Right forelimb (tissue), 1 donor: ENCODE measurements at regions not wholly inside any gene's neighbourhood (a gene's known extent, or its start where the extent isn't known, plus 50 kb on each side); places are given as distances from the start of the nearest gene placed in this dataset.
"Not testable (repeated sequence)": the region's sequence is repeated elsewhere in the genome, so short reads cannot be mapped to it uniquely, and the experiment has no call there.

ENCODE experiments used
- DNase-seq: peaks from one replicate; pipeline ENCODE4 v3.0.0-alpha.2; 2018

GRCh38 chr7:24058953-24059352 is 225.0 kb upstream of the NPY start:
- no peak for DNase-seq

DNA sequence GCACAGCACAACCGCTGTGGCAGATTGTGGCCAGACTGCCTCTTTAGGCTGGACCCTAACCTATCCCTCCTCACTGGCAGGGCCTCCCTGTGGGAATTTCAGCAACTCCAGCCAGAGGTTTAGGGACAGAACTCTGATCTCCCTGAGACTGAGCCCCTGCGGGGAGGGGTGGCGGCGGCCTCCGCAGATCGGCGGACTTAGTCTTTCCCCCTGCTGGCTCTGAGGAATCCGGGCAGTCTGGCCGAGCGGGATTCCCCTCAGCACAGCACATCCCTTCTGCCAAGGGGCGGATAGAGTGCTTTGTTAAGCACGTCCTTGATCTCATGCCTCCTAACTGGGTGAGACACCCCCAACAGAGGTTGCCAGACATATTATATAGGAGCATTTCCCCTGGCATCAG is 224.2 kb upstream of the NPY start:
- no peak for DNase-seq

GRCh38 chr7:24063721-24064120 is 220.3 kb upstream of the NPY start:
- no peak for DNase-seq

DNA sequence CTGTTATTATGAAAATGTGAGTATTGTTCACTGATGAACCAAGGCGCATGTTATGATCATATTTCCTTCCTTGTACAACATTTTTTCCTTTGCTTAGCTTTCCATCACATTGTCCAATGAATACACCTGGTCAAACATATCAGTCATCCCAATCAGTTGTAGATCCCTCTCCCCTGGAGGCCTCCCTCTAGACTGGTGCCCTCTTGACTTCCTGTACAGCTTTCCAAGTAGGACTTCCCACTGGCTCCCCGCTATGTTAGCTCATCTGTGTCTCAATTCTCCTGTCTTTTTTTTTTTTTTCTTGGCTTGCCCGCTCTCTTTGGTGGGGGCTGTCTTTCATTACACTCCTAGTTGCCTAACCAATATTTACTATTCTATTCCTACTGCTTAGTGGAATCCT is 214.2 kb upstream of the NPY start:
- DNase-seq = no peak

DNA sequence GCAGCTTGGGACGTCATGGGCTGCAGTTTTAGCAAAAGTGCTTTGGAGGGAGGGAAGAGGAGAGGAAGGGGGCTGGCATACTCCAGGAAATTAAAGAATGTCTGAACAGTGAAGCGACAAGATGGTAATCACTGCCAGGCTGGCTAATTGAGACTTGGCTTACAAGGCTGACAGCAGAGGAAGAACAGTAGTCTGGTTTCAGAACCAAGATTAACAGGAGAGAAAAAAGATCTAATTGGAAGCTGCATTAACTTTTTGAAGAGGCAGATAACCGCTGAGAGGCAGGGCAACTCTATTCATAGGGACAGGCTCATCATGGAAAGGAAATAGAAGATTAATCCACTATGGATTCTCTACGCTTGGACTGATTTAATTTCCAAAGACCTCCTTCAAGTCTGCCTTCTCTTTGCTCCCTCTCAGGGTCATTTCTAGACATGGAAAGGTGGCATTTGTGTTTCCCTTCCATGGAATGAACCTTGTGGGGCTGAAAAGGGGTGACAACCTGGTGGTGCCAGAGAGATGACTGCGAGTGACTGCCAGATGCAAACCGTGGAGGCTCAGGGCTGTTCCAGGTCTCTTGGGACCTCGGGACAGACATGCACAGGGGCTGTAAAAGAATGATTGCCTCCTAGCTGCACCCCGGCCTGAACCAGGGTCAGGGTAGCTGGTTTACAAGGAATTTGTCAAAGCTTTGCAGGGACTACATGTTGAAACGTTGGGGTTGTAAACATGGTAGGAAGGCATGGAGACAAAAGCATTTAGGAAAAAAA is 210.2 kb upstream of the NPY start:
- no peak for DNase-seq

GRCh38 chr7:24075426-24075810 is 208.6 kb upstream of the NPY start:
- DNase-seq = no peak

DNA sequence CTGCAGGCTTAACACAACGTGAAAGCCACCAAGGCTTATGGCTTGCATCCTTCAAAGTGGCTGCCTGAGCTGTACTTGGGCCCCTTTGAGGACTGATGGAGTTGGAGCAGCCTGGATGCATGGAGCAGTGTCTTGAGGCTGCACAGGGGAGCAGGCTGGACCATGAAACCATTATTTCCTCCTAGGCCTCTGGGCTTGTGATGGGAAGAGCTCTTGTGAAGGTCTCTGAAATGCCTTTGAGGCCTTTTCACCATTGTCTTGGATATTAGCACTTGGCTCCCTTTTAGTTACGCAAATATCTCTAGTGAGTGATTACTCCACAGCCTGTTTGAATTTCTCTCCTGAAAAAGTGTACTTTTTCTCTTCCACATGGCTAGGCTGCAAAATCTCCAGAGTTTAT is 201.2 kb upstream of the NPY start:
- DNase-seq = no peak

DNA sequence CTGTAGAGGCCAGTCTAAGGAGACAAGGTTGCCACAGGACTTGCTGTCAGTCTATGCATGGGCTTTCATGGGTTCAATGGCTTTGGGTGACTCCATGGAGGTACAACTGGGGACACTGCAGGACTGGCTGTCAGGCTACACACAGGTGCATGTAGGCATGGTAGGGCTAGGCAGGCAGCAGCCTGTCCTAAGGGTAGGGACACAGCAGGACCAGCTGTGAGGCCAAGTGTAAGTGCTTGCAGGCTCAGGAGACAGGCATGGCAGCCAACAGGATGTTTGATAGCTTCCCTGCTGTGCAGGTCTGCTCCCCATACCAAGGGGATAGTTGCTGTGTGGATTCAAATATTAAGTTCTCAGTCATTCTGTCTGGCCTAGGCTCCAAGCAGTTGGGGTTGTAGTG is 181.0 kb upstream of the NPY start:
- no peak for DNase-seq

DNA sequence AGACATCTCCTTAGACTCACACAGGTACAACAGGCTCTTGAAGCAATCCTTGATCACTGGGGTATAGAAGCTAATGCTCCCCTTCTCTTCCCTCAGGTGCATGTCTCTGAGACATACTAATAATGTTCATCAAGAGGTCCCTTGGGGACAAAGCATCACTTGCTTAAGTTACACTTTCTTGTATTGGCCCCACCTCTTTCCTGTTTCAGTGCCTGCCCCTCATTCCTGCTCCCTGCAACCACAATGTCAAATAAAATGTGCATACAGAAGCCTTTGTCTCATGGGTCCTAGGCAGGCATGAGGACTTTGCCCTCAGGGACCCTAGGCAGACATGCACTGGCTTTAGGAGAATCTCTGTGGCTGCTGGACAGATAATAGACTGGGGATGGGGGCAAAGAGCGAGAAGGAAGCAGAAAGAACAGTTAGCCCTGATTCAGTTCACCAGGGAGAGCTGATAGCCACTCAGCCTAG is 175.0 kb upstream of the NPY start:
- no peak for DNase-seq

- DNase-seq = no peak
These were observed 173.9 kb upstream of the NPY start for GRCh38 chr7:24110056-24110455.

DNA sequence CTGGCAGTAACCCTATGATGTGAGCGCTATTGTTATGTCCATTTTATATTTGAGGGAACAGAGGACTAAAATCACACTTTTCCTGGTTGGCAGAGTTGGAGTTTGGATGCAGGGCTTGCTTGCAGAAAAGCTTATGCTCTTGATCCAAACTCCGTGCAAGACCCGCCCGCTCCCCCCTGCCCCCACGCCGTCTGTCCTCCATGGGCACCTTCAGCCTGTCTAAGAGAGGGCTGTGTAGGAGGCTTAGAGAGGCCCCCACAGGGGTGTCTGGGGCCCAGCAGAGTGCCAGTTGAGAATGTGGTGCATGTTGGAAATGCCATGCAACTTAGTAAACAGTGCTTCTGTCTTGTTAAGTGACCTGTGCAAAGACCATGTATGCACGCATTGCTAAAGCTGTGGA is 170.5 kb upstream of the NPY start:
- no peak for DNase-seq

DNA sequence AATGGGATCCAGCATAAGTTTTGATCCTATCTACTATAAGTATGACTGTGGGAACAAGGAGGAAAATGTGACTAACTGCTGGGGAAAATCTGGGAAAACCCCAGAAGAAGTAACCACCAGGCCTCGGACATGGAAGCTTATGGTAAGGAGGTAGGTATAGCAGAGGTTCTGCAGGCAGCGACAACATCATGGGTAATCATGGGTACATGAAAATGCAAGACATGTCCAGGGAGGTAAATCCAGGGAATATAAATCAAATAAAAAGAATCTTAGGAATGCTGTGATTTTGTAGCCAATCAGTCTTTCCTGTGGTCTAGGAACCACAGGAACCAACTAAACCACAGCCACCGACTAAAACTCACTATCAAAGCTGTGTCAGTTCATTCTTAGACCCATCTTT is 168.3 kb upstream of the NPY start:
- no peak for DNase-seq

GRCh38 chr7:24117903-24118499 is 166.0 kb upstream of the NPY start:
- DNase-seq = not testable (repeated sequence)

- DNase-seq = no peak
These were observed 164.1 kb upstream of the NPY start for GRCh38 chr7:24119852-24120251.

DNA sequence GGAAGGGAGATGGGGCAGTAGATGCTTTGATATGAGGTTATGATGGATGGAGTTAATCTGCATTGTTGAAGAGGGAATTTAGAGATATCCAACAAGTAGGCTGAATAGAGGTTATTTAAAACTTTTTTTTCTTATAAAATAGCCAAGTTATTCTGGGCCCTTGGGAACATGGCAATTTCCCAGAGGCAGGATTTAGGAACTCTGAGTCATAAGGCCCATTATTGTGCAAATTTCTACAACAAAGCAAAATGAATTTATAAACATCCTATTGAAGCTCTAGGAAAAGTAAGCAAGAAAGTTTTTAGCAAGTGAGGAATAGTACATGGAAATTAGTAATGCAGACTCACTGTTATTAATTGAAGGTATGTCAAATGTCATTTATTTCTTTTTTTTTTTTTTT is 160.9 kb upstream of the NPY start:
- DNase-seq = no peak

- DNase-seq = no peak
These were observed 158.2 kb upstream of the NPY start for GRCh38 chr7:24125765-24126164.

DNA sequence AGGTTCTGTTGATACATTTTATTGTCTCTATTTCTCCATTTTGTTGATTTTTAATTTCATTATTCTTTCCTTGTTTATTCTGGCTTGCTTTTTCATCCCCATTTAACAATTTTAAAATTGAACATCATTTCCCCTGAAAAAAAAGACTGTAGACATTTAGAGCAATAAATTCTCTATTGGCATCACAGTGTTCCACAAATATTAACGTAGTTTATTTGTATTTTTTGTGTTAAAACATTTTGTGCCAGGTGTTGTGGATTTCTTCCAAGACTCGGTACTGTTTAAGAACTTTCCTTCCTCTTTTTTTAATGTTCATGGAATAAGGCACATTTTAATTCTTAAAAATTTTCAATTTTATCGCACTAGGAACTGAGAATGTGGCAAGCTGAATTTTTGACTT is 156.1 kb upstream of the NPY start:
- no peak for DNase-seq

- no peak for DNase-seq
These were observed 154.4 kb upstream of the NPY start for GRCh38 chr7:24129597-24129996.

DNA sequence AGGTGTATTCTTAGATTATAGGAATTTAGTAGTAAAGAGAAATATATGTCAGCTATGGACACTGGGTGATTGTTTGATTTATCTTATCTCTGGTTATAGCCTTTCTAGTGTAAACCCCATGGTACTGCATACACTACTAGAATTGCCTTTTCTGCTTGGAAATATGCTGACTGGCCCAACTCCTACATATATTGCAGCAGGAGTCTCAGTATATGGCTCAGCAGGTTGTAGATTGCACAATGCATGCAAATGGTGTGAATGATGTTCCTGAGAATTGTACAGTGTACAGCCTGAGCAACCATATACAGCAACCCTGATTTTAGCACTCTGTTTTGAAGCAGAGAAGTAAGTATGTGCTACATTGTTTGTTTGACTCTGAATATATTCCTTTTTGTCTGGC is 153.4 kb upstream of the NPY start:
- DNase-seq = no peak

GRCh38 chr7:24133691-24134090 is 150.3 kb upstream of the NPY start:
- DNase-seq = no peak

- no peak for DNase-seq
These were observed 149.5 kb upstream of the NPY start for GRCh38 chr7:24134535-24134934.

DNA sequence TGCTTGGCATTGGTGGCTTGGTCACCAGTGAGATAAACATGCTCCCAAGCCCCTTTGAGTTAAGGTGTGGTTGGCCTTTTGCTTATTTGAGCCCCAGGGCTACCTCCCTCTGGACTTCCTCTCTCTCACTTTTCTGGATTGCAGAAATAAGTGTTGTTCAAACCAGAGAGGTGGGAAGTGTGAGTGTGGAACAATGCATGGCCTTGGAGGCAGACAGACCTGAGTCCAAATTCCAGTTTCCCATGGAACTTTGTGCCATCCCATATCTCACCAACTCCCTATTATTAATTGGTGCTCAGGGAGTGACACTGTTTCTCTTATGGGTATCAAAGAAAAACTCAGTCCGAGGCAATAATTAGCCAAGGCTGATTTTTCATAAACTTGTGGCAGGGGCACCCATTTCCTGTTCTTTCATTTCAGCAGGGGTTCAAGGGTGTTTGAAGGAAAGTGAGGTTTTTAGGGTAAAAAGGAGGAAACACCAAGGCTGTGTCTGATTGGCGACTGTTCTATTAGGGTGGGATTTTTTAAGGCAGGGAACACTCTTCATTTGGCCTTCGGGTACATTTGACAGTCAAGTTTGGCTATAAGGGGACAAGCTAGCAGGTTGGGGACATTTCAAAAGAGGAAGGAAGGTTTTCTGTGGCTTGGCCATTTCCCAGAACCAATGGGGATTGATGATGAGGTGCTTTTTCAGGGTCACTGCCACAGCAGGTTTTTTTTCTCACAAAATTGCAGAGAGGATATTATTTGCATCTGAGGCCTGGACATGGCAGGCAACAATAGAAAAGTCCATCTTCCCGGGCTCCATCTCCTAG is 148.8 kb upstream of the NPY start:
- DNase-seq = no peak

GRCh38 chr7:24137338-24137737 is 146.7 kb upstream of the NPY start:
- DNase-seq = no peak

GRCh38 chr7:24138343-24138742 is 145.6 kb upstream of the NPY start:
- DNase-seq = no peak
